ENCODE measurements at regions not wholly inside any gene's neighbourhood (a gene's known extent, or its start where the extent isn't known, plus 50 kb on each side); places are given as distances from the start of the nearest gene placed in this dataset.
A peak's percentile ranks its signal among the peaks of the same experiment; 100 is the strongest.

GRCh38 chr5:173763410-173763809 lies 124.7 kb upstream of the CPEB4 start:
- DNase-seq (ENCODE audit: low spot score), result no peak

- DNase-seq (ENCODE audit: low spot score), result peak; percentile 100
Observed at GRCh38 chr5:173764332-173765028, 123.7 kb upstream of the CPEB4 start.

- no peak for DNase-seq (ENCODE audit: low spot score)
Observed at GRCh38 chr5:173765029-173765644, 123.0 kb upstream of the CPEB4 start.

GRCh38 chr5:173765661-173766060 lies 122.5 kb upstream of the CPEB4 start:
- no peak for DNase-seq (ENCODE audit: low spot score)

GRCh38 chr5:173767574-173768266 lies 120.4 kb upstream of the CPEB4 start:
- peak; percentile 50 for DNase-seq (ENCODE audit: low spot score)

GRCh38 chr5:173768267-173768806 lies 119.8 kb upstream of the CPEB4 start:
- DNase-seq (ENCODE audit: low spot score), result no peak

GRCh38 chr5:173768891-173769290 lies 119.3 kb upstream of the CPEB4 start:
- no peak for DNase-seq (ENCODE audit: low spot score)

- DNase-seq (ENCODE audit: low spot score), result no peak
Observed at GRCh38 chr5:173770637-173771036, 117.5 kb upstream of the CPEB4 start.

GRCh38 chr5:173771121-173771724 lies 116.9 kb upstream of the CPEB4 start:
- DNase-seq (ENCODE audit: low spot score), result no peak

- no peak for DNase-seq (ENCODE audit: low spot score)
Observed at GRCh38 chr5:173771725-173772383, 116.3 kb upstream of the CPEB4 start.

GRCh38 chr5:173772384-173773059 lies 115.6 kb upstream of the CPEB4 start:
- no peak for DNase-seq (ENCODE audit: low spot score)

- DNase-seq (ENCODE audit: low spot score), result no peak
Observed at GRCh38 chr5:173774271-173774761, 113.8 kb upstream of the CPEB4 start.

GRCh38 chr5:173775261-173776197 lies 112.6 kb upstream of the CPEB4 start:
- DNase-seq (ENCODE audit: low spot score), result no peak

GRCh38 chr5:173777149-173777548 lies 111.0 kb upstream of the CPEB4 start:
- no peak for DNase-seq (ENCODE audit: low spot score)

- DNase-seq (ENCODE audit: low spot score), result no peak
Observed at GRCh38 chr5:173777674-173778073, 110.5 kb upstream of the CPEB4 start.

GRCh38 chr5:173778152-173778782 lies 109.9 kb upstream of the CPEB4 start:
- DNase-seq (ENCODE audit: low spot score), result no peak

GRCh38 chr5:173778784-173779304 lies 109.3 kb upstream of the CPEB4 start:
- DNase-seq (ENCODE audit: low spot score), result no peak

- DNase-seq (ENCODE audit: low spot score), result no peak
Observed at GRCh38 chr5:173780235-173781234, 107.6 kb upstream of the CPEB4 start.
